ENCODE measurements at regions not wholly inside any gene's neighbourhood (a gene's known extent, or its start where the extent isn't known, plus 50 kb on each side); places are given as distances from the start of the nearest gene placed in this dataset.

DNA sequence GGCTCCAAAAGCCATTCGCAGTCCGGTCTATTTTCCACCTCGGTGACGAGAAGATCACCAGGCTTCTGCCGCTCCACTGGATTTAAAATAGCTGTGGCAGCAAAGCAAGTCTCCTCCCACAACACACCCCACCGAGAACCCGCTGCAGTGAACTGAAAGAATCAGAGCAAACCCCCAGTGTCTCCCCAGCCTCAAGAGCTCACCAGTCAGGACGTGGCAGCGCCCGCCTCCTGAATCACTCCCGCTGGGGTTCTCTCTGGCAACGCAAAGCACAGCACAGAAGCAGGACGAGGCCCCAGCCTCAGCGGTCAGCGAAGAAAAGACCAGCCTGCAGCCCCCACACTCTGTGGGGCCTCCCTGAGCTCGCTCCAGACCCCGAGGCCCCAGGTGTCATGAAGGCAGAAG is 126.1 kb upstream of the PPP2R2D start:
- no peak for DNase-seq (ENCODE audit: extremely low spot score)
- Histone ChIP-seq H3K27ac (replicated peaks in 1 of 4) (no peak overlapping the region), H3K27me3 (peaks cover 0 to 18% (median 0%) of the 10 kb centered on the region in 4 donors), H3K36me3 (no peaks in the 10 kb centered on the region), H3K4me3 (no peak overlapping the region), H3K4me1 (no peaks in the 10 kb centered on the region), H3K9me3 (peaks cover 0 to 35% (median 24%) of the 10 kb centered on the region in 4 donors)
- TF ChIP-seq EP300 (IDR thresholded peaks at IDR 0.05): no peak
- TF ChIP-seq, protein P1, sequence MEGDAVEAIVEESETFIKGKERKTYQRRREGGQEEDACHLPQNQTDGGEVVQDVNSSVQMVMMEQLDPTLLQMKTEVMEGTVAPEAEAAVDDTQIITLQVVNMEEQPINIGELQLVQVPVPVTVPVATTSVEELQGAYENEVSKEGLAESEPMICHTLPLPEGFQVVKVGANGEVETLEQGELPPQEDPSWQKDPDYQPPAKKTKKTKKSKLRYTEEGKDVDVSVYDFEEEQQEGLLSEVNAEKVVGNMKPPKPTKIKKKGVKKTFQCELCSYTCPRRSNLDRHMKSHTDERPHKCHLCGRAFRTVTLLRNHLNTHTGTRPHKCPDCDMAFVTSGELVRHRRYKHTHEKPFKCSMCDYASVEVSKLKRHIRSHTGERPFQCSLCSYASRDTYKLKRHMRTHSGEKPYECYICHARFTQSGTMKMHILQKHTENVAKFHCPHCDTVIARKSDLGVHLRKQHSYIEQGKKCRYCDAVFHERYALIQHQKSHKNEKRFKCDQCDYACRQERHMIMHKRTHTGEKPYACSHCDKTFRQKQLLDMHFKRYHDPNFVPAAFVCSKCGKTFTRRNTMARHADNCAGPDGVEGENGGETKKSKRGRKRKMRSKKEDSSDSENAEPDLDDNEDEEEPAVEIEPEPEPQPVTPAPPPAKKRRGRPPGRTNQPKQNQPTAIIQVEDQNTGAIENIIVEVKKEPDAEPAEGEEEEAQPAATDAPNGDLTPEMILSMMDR (IDR thresholded peaks at IDR 0.05): no peak
- no peak for TF ChIP-seq POLR2AphosphoS5 (IDR thresholded peaks at IDR 0.05)
- no peak for TF ChIP-seq POLR2A (IDR thresholded peaks at IDR 0.05; ENCODE audit: low read depth)
- intact Hi-C loops (cut with DNase I): no loop called here
- WGBS: 73% methylated on average over 17 of the region's 17 CpGs

DNA sequence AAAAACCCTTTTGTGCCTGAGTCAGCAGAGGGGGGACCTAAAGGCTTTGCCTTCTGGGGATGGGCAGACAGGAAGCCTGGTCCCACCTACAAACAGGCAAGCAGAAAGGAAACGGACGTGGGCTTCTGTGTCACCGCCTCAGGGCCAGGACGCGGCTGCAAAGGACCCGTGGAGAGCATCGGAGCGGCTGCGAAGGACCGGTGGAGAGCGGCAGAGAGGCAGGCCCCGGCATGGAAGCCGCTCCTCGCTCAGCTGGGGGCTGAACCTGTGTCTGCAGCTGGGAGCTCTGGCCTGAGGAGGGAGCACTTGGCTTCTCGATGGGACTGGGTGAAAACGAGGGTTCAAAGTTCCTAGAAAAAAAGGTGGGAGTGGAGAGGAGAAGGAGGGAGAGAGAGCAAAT is 125.4 kb upstream of the PPP2R2D start:
- intact Hi-C loops (cut with DNase I): no loop called here
- WGBS: 89% methylated on average over 16 of the region's 16 CpGs
- TF ChIP-seq, protein P1 (IDR thresholded peaks at IDR 0.05): no peak
- TF ChIP-seq POLR2AphosphoS5 (IDR thresholded peaks at IDR 0.05): no peak
- no peak for TF ChIP-seq POLR2A (IDR thresholded peaks at IDR 0.05; ENCODE audit: low read depth)
- TF ChIP-seq EP300 (IDR thresholded peaks at IDR 0.05): no peak
- peaks cover 0 to 18% (median 0%) of the 10 kb centered on the region in 4 donors for H3K27me3 ChIP-seq
- H3K9me3 ChIP-seq: peaks cover 0 to 35% (median 24%) of the 10 kb centered on the region in 4 donors
- no peaks in the 10 kb centered on the region for H3K36me3 ChIP-seq
- no peak for DNase-seq (ENCODE audit: extremely low spot score)
- no peak overlapping the region for H3K27ac ChIP-seq (replicated peaks in 1 of 4)
- no peak overlapping the region for H3K4me3 ChIP-seq
- no peaks in the 10 kb centered on the region for H3K4me1 ChIP-seq

DNA sequence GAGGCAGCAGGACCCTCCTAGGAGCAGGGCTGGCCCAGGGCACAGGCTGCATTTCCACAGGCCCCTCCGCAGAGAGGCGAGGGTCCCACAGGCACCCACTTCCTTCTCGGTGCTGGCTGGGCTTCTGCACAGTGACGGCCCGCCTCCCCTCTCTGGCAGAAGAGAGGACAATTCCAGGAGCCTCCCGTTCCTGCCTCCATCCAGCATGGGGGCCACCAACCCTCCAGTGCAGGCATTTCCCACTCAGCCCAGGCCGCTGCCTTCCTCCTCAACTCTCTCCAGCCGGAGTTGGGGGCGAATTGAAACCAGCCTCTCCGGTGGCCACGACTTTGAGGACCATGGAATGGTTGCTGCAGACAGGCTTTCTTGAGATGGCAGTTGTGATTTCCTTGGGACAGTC is 125.0 kb upstream of the PPP2R2D start:
- 83% methylated on average over 10 of the region's 11 CpGs for WGBS
- Histone ChIP-seq H3K9me3 (peaks cover 0 to 35% (median 24%) of the 10 kb centered on the region in 4 donors), H3K27ac (replicated peaks in 1 of 4) (no peak overlapping the region), H3K27me3 (peaks cover 0 to 18% (median 0%) of the 10 kb centered on the region in 4 donors), H3K36me3 (no peaks in the 10 kb centered on the region), H3K4me1 (no peaks in the 10 kb centered on the region), H3K4me3 (no peak overlapping the region)
- intact Hi-C loops (cut with DNase I): no loop called here
- TF ChIP-seq EP300 (IDR thresholded peaks at IDR 0.05) (no peak), POLR2AphosphoS5 (IDR thresholded peaks at IDR 0.05) (no peak)
- TF ChIP-seq, protein P1 (IDR thresholded peaks at IDR 0.05): no peak
- DNase-seq (ENCODE audit: extremely low spot score): no peak

DNA sequence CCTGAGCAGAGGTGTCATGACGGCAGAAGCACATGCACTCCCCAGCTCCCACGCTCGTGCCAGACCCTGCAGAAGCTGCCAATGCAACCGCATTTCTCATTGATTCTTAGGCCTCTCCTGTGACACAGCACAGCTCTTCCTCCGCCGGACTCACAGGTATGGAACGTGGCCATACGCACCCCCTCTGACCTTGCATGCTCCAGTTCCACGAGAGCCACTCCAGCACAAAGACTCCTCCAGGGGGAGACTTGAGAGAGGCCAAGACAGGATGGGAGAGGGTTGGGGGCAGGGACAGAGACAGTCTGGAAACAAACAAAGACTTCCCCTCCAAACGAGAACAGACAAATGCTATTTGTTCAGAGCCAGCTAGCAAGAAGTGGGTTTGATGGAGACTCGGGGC is 124.3 kb upstream of the PPP2R2D start:
- intact Hi-C loops (cut with DNase I): no loop called here
- Histone ChIP-seq H3K27me3 (peaks cover 0 to 12% (median 0%) of the 10 kb centered on the region in 4 donors), H3K36me3 (no peaks in the 10 kb centered on the region), H3K27ac (replicated peaks in 1 of 4) (no peak overlapping the region), H3K4me1 (no peaks in the 10 kb centered on the region), H3K9me3 (peaks cover 0 to 35% (median 24%) of the 10 kb centered on the region in 4 donors), H3K4me3 (no peak overlapping the region)
- no peak for DNase-seq (ENCODE audit: extremely low spot score)
- WGBS: 91% methylated on average over 11 of the region's 11 CpGs
- TF ChIP-seq, protein P1 (IDR thresholded peaks at IDR 0.05): no peak
- TF ChIP-seq POLR2AphosphoS5 (IDR thresholded peaks at IDR 0.05) (no peak), EP300 (IDR thresholded peaks at IDR 0.05) (no peak), POLR2A (IDR thresholded peaks at IDR 0.05; ENCODE audit: low read depth) (no peak)

DNA sequence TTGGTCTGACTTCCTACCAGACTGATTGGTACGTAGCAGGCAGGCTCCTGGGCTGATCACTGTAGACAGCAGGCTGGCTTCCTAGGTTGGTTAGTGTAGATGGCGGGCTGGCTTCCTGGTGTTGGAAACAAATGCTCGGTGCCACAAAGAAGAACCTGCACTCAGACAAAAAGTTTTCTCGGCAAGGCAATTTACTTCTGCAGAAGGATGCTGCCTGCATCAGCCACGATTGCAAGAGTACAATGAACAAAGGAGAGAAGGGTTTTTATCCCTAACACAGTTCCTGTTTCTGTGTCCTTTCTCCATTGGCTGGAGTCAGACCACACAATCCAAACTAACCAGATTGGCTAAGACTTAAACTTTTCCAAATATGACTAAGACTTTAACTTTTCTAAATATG is 123.6 kb upstream of the PPP2R2D start:
- intact Hi-C loops (cut with DNase I): no loop called here
- TF ChIP-seq EP300 (IDR thresholded peaks at IDR 0.05) (no peak), POLR2AphosphoS5 (IDR thresholded peaks at IDR 0.05) (no peak), POLR2A (IDR thresholded peaks at IDR 0.05; ENCODE audit: low read depth) (no peak)
- TF ChIP-seq, protein P1 (IDR thresholded peaks at IDR 0.05): no peak
- peaks cover 0 to 35% (median 24%) of the 10 kb centered on the region in 4 donors for H3K9me3 ChIP-seq

More for the DNA sequence above, 123.6 kb upstream of the PPP2R2D start:
- Histone ChIP-seq H3K36me3 (no peaks in the 10 kb centered on the region), H3K27me3 (peaks cover 0 to 5% (median 0%) of the 10 kb centered on the region in 4 donors), H3K4me1 (no peaks in the 10 kb centered on the region), H3K4me3 (no peak overlapping the region), H3K27ac (replicated peaks in 1 of 4) (no peak overlapping the region)
- WGBS: 90% methylated on average over 5 of the region's 5 CpGs
- no peak for DNase-seq (ENCODE audit: extremely low spot score)
